Tibial nerve (tissue), 4 donors: ENCODE measurements at regions not wholly inside any gene's neighbourhood (a gene's known extent, or its start where the extent isn't known, plus 50 kb on each side); places are given as distances from the start of the nearest gene placed in this dataset.

Experiments
- CTCF ChIP-seq, 5 experiments: fragments of 200-600 bp in 3 of 5; fragments of 450-650 bp in 2 of 5; sonication (generic) in 3 of 5; IDR thresholded peaks; one replicate each; pipeline ENCODE4 v1.5.1; 2016 to 2019; ENCODE audit warnings: antibody characterized with exemption in 5 of 5, mild to moderate bottlenecking in 3 of 5, moderate library complexity in 2 of 5
- EP300 ChIP-seq, 2 donors: sonication (generic); formaldehyde crosslinking; IDR thresholded peaks; one replicate each; pipeline ENCODE4 v1.6.1; 2017; ENCODE audit warnings: antibody characterized with exemption in 2 of 2, mild to moderate bottlenecking in 1 of 2

GRCh38 chr7:80036107-80036506 is 98.5 kb upstream of the GNAI1 start:
- TF ChIP-seq EP300 (IDR thresholded peaks at IDR 0.05) (no peak), CTCF (IDR thresholded peaks at IDR 0.05) (no peak)
